Iris pigment epithelial cell (primary cell): ENCODE measurements at regions not wholly inside any gene's neighbourhood (a gene's known extent, or its start where the extent isn't known, plus 50 kb on each side); places are given as distances from the start of the nearest gene placed in this dataset.

Experiments
- DNase-seq: peaks from one replicate; pipeline ENCODE4 v3.0.0-alpha.2; 2011; ENCODE audit warnings: low read depth

- no peak for DNase-seq
These were observed 120.7 kb downstream of the TBXT start for GRCh38 chr6:166046982-166047381.

GRCh38 chr6:166046226-166046625 lies 121.4 kb downstream of the TBXT start:
- DNase-seq: peak; percentile 97

GRCh38 chr6:166045860-166046200 lies 121.8 kb downstream of the TBXT start:
- no peak for DNase-seq

DNA sequence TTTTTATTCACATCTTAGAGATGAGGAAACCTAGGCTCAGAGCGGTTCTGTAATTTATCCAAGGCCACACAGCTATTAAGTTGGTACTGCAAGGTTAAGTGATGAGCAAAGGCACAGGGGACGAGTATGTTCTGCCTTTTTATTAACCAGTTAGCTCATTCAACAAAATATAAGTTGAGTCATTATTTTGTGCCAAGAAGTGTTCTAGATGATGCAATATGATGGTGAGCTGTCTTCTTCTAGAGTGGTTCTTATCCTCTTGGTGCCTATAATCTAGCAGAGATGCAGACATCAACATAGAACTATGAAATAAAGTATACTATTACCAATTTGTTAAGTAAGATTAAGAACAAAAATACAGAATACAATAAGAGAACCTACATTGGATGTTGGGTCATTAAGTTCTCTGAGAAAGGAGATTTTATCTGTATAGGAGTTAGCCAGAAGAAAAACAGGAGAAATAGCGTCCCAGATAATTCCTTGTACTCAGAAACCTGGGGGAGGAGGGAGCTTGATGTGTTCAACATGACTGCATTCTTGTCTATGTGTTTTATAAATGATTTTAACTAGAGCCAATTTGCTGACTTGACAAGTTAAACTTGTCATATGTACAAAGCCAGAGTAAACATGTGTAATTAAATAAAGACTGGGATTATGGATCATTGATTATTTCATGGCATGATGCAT lies 122.3 kb downstream of the TBXT start:
- DNase-seq: peak; percentile 49

DNA sequence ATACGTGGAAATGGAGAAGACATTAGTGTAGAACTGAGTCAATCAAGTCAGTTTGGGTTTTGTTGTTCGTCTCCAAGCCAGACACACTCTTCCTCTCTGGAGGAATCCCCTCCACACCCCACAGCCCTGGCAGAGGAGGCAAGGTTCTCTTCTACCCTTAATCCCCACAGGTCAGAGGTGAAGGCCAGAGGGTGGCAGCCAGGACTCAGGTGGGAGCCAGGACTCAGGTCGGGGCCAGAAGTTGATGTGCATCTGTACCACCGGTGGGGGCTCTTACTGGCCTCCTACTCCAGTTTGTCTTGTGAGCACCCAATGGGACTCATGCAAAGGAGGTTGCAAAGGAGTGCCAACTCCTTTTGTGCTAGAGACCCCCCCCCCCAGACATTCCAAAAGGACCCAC lies 126.4 kb downstream of the TBXT start:
- DNase-seq: no peak

- DNase-seq: no peak
These were observed 127.4 kb downstream of the TBXT start for GRCh38 chr6:166040292-166040691.

GRCh38 chr6:166036316-166037095 lies 131.1 kb downstream of the TBXT start:
- no peak for DNase-seq

DNA sequence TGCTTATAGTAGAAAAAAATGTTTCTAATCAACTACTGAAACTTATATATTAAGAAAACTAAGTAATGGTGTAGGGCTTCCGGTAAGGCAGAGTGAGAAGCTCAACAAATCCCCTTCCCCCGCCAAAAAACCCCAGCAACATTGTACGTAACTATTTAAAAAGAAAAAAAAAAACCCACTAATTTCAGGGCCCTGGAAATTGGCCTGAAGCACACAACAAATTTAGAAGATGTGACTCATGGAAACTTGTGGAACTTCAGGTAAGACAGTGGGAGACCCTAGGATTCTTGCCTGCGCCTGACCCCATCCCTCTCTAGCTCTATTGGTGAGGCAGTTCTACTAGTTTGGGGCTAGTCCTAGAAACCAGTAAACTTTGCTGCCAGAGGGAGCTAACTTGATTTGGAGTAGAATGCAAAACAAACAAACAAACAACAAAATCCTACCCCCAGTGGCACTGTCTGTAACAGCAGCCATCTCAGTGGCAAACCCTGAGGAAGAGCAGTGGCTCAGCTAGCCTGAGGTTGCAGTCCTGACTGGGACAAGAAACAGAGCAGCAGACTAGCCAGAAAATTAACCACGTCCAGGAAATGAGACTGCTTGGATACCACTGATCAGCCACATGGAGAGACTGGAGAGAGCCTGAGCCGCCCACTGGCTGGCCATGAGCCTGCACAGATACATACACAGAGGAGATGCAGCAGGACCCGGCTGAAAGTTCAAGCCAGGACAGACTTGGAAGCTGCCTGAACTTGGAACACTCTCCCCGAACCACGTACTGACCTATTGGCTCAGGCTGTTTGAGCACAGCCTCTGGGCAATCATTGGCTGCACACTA lies 135.1 kb downstream of the TBXT start:
- DNase-seq: peak; percentile 95

DNA sequence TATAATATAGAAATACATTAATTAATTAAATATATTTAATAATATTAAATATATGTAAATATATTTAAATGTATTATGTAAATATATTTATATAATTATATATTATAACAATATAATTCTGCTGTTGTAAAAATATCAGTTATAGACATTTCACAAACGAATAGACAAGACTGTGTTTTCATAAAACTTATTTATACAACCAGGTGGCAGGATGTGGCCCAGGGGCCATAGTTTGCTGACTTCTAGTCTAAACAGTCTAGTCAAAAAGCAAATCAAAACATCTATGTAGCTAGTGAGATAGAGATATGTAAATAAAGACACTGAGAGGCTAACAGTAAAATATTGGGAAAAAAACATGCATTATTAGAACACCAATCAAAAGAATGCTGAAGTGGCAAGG lies 136.4 kb downstream of the TBXT start:
- DNase-seq: no peak

GRCh38 chr6:166029506-166029905 lies 138.1 kb downstream of the TBXT start:
- DNase-seq: peak; percentile 59

GRCh38 chr6:166027761-166028160 lies 139.9 kb downstream of the TBXT start:
- DNase-seq: peak; percentile 62

GRCh38 chr6:166026586-166027126 lies 141.0 kb downstream of the TBXT start:
- DNase-seq: no peak

GRCh38 chr6:166025149-166025898 lies 142.3 kb downstream of the TBXT start:
- DNase-seq: peak; percentile 92

GRCh38 chr6:166024252-166024651 lies 143.4 kb downstream of the TBXT start:
- DNase-seq: no peak

GRCh38 chr6:166023273-166023989 lies 144.2 kb downstream of the TBXT start:
- DNase-seq: no peak

GRCh38 chr6:166021429-166021828 lies 146.2 kb downstream of the TBXT start:
- DNase-seq: no peak

DNA sequence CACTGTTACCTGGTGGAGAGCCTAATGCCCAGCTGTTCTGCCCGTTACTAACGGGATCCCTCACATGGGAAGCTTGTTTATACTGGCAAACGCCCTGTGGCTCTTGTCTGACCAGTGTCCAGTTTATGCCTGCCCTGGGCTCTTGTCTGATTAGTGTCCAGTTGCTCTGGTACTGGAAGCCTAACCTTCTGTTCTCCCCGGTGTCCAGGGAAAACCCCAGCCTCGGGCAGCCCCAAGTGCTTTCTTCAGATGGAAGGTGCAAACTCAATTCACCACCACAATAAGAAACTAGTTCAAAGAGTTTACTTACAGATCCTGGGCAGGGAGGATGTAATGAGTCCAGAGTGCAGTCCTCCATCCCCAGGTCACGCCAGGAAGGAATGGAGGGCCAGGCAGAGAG lies 148.4 kb downstream of the TBXT start:
- no peak for DNase-seq

DNA sequence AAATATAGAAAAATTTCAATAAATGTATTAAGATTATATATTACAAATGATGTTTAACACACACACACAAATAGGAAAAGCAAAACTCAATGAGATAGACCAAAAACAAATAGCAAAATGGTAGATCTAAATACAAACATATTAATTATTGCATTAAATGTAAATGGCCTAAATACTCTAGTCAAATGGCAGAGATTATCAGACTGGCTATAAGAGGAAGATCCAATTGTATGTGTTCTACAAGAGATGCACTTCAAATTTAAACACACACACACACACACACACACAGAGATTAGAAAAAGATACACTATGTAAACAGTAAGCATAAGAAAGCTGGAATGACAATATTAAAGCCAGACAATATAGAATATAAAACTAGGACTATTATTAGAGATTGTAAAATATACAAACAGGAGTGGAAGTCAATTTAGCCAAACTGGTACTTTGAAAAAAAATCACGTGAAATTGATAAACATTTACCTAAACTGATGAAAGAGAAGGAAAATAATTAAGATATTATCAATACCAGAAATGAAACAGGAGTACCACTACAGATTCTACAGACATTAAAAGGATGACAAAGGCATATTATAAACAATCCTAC lies 150.5 kb downstream of the TBXT start:
- DNase-seq: no peak

GRCh38 chr6:166014966-166015365 lies 152.7 kb downstream of the TBXT start:
- DNase-seq: no peak

DNA sequence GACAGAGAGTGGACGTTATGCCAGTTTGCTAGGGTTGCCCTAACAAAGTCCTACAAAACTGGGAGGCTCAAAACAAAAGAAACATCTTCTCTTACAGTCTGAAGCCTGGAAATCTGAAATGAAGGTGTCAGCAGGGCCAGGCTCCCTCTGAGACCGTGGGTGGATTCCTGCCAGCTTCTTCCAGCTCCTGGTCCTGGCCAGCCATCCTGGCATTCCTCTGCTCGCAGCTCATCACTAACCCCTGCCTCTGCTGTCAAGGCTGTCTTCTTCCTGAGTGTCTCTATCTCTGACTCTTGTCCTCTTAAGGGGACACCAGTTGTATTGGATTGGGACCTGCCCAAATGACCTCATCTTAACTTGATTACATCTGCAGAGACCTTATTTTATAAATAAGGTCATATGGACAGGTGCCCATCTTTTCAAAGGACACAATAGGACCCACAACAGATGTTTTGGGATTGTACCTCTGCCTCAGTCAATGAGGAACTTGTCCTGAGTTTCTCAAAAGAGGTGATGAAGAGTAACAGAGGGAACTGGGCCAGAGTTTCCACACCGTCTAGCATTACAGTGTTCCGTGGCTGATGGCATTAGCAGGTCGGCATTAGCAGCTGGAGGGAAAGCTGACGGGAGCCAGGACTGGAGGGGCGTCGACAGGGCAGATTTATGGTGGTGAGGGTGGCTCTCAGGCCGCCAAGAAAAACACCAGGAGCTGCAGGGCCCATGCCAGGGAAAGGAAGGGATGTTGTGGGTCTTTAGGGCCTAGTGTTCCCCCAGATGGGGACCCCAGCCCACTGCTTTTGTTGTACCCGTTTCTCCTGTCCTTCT lies 157.3 kb downstream of the TBXT start:
- DNase-seq: no peak
